C4-2B (cell line): ENCODE measurements at regions not wholly inside any gene's neighbourhood (a gene's known extent, or its start where the extent isn't known, plus 50 kb on each side); places are given as distances from the start of the nearest gene placed in this dataset.

Source experiments
- CTCF ChIP-seq: fragments of 450-650 bp; conservative IDR thresholded peaks from 2 replicates; pipeline ENCODE4 v1.5.1; 2017; ENCODE audit warnings: mild to moderate bottlenecking
- ZFX ChIP-seq: fragments of 450-650 bp; IDR thresholded peaks from 2 replicates; pipeline ENCODE4 v1.6.1; 2017

DNA sequence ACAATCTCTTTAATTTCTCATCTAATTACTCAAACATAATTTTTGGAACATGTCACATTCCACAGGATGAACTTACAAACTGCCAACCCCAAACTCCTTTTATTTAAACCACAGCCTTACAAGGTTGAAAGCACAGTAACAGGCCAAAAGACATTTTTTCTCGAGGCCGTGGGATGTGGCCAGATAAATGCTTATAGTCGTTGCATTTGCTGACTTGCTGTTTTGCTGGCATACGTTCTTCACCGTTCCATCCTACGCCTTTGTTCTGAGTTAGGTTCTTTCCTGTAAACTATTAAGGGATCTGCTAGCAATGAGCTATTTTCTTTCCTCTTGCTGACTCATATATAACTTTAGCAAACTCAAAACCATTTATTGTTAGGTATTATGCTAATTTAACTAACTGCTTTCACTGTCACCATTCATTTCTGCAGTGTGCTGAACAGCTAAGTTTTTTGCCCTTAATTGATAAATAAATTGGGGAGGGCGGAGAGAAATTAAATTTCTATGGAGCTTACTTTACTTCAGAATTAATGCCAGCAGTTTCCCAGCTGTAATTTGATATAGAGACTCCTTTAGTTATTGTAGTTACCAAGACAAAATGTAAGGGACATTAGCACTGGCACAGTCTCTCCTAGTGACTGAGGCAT lies 135.1 kb upstream of the PACRGL start:
- TF ChIP-seq CTCF (no peak), ZFX (no peak)
